ENCODE measurements at regions not wholly inside any gene's neighbourhood (a gene's known extent, or its start where the extent isn't known, plus 50 kb on each side); places are given as distances from the start of the nearest gene placed in this dataset.

DNA sequence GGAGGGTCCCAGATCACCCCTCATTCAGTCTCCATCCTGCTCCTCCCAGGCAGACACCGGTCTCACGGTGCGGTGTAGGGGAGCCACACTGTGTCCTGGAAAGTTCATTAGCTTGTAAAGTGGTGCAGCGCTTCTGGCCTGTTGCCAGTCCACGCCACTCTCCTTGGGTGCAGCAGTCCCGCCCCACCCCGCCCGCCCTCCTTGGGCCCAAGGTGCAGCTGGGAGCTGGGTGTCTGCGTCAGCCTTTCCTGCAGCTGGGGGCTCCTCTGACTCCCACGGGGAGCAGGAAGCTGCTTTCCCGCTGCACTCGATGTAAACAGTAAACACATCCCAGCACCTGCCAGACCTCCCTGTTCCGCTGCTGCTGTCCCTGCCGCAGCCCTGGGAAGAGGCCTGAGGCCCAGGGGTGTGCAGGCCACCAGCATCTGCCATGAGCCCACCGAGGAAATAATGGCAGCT is 53.8 kb upstream of the ASB18 start:
- DNase-seq (ENCODE audit: low read depth in 2 of 2): no peak

DNA sequence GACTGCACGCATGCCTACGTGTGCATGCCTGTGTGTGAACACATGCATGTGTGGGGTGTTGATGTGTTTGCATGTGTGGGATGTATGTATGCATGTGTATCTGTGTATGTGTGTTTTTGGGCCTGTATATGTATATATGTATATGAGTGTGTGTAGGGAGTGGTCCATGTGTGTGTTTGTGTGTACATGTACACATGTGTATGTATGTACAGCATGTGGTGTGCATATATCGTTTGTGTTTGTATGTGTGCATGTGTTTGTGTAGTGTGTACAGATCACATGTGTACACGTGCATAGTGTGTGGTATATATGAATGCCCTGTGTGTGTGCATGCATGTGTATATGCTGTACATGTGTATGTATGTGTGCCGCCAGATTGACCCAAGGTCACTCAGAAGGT is 54.2 kb upstream of the ASB18 start:
- DNase-seq (ENCODE audit: low read depth in 2 of 2): no peak

DNA sequence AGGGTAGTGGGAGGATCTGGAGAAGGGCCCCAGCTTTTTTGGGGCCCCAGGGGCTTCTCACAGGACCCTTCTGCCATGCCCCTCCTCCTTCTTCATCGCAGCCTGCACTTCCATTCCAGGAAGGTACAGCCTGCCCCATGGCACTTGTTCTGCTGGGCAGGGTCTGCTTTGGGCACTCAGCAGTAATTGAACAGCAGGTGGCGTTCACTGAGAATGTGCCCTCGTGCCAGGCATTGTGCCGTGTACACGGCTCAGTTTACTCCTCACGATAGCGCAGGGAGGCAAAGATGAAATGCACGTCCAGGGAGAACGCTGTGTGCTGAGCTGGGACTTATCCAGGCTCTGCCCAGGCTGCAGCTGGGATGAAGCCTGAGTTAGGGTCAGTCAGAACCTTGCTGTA is 54.8 kb upstream of the ASB18 start:
- DNase-seq (ENCODE audit: low read depth in 2 of 2): no peak

DNA sequence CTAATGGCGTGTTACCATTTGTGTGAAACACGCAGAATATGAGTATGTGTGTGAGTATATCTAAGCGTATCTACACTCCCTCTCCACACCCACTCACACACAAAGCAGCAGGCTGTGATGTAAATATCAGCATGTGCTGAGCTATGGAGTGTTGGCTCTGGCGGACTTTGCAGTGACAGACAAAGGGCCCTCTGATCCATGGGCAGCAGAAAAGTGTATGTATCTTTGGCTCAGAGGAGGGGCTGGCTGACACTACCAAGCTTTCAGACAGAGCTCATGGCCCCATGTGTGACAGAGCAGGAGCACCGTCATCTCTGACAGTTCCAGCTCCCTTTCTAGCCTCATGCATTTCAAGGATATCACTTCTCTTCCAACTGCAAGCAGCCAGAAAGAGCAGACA is 57.2 kb upstream of the ASB18 start:
- no peak for DNase-seq (ENCODE audit: low read depth in 2 of 2)

DNA sequence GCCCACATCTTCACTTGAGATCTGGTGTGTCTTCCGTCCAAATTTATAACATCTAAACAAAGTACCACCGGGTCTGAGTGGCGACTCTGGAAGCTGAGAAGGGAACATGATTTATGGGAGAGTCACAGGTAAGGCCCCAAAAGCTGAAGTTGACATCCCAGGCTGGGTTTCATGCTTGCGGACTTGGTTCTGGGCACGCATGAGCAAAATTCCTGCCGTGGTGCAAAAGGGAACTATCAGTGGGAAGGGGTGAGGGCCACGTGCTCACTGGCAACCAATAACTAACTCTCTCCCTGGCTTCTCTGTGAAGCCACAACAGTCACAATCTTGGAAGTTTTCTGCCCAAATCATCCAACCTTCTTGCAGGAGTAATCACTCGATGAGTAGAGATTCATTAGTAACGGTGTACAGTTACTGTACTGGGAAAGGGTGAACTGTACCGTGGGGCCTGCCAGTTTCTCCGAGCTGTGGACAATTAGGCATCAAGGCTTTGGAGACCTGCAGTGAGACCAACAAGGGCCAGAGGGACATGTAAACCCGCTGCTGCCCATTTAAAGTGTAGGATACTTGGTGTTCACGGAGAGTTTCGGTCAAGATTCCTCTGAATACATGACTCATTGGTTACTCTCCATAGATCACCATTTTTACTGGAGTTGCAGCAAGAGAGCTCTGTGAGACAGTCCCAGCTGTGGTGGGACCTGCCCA is 69.4 kb upstream of the ASB18 start:
- DNase-seq (ENCODE audit: low read depth in 2 of 2): no peak

DNA sequence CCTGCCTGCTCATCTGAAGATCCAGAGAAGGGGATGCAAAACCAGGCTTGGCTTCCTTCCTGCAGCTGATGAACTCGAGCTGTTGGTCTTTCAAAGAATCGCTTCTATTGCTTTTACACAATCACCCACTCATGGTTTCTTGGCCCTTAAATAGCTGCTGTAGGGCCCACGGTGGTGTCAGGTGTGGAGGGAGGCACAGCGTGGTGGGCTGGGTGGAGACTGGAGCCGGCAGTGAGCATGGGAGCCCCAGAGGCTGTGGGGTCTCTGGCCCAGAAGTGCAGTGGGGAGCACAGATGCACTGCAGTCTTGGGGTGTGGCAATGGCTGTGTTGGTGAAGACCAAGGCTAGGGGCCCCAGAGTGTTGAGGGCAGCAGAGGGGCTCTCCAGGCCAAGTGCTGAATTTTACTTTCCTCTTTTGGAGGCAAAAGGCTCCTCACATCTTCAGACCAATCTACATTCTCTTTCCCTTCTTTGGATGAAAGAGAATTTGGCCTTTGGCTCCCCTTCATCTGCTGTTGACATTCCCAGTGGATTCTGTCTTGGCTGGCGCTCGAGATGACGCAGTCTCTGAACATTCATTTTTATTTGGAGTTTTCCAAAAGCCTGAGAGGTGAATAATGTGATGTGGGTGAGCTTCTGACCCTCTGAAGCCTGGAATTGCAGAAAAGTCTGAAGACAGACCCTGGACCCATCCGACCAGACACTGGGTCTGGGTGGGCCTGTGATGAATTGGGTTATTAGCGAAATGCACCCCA is 70.1 kb upstream of the ASB18 start:
- DNase-seq (ENCODE audit: low read depth in 2 of 2): no peak

DNA sequence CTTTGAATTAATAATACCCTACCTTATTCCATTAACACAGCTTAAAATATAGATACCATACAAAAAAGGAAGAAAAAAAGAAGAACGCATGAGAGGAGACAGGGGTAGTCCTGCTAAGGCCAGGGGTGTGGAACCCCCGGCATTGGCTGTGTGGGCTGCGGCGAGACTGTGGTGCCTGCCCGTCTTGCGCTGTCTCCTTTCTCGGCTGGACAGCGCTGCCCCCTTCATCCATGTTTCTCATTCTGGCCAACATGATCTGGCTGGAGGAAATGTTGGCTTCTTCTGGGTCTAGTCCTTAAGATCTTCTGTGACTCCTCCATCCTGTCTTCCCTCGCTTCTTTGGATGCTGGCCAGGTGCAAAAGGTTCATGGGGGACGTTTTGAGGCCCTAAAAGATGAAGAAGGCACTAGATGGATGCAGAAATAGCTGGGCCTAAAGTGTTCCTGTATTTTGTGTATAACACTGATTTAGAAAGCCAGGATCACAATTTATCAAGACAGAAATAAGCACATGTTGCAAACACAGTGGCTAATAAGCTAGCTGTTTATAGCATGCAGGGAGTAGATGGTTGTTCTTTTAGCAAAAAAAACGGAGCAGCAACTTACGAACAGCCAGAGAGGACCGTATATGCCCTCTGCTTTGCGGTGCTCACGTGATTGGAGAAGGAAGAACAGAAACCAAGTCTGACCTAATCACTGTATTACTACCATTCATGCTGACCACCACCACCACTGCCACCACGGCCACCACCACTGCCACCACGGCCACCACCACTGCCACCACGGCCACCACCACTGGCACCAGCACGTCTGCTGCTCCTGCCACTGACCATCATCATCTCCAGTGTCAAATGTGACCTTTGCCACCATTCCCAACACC is 71.7 kb upstream of the ASB18 start:
- no peak for DNase-seq (ENCODE audit: low read depth in 2 of 2)

DNA sequence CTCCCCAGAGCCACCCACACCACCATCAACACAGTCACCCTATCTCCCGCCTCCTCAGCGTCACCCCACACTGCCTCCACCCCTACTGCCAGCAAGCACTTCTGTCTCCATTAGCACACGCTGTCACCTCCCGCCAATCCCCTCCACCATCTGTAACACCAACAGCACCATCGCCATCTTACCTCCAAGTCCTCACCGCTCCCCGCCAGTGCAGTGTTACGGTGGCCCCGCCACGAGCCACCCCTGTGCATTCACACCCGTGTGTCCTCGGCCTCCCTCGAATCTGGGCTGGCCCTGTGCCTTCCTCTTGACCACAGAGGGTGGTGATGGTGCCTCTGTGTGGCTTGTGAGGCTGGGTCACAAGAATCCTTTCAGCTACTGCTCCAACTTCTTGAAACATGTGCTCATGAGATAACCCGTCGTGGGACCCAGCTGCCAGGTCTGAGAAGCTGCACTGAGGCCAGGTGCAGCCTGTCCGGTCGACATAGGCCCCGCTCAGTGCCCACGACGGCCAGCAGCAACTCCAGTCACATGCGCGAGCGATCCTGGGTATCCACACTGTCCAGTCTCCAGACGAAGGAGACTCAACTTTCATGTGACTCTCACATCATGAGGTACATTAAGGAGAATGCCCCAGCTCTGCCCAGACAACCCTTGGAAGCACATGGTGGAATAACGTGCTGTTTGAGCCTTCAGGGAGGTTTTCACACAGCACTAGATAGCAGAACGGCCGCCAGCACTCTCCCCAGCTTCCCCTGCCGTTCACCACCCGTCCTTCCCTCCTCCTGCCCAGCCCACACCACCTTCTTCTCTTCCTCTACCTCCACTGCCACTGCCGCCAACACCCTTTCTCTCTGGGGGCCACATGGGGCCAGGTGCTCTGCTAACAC is 72.6 kb upstream of the ASB18 start:
- DNase-seq (ENCODE audit: low read depth in 2 of 2): no peak

DNA sequence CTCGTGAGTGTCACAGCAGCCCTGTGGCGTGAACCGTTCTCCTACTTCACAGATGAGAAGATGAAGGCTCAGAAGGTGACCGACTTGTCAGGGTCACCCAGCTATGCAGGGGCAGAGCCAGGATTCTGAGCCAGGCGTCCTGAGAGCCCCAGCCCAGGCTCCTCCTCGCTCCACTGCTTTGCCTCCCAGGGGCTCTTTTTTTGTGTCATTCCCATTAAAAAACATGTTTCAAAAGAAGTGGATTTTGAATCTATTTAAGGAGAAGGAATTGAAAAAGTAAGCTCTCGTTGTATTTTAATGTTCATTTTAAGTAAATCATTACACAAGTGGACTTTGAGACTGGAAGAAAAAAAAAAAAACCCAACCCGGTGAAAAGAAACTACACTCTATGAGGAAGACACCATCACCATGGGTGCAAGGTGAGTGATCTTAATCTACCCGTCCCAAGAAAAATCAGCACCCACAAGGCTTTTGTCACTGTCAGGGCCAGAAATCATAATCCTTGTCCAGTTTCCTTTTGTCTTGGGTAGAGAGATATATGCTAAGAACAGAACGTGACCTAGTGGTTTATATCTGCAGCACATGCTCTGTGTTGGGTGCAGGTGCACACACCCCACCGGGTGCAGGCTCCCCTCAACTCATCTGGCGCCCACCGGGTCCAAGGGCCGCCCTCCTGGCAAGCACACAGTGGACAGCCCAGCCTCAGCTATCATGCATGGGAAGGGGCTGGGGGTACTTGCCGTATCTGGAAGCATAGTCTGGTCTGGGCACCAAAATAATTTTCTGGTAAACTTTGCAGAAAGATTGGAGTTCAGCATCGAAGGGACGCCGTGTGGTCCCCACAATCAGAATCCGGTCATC is 73.5 kb upstream of the ASB18 start:
- no peak for DNase-seq (ENCODE audit: low read depth in 2 of 2)

DNA sequence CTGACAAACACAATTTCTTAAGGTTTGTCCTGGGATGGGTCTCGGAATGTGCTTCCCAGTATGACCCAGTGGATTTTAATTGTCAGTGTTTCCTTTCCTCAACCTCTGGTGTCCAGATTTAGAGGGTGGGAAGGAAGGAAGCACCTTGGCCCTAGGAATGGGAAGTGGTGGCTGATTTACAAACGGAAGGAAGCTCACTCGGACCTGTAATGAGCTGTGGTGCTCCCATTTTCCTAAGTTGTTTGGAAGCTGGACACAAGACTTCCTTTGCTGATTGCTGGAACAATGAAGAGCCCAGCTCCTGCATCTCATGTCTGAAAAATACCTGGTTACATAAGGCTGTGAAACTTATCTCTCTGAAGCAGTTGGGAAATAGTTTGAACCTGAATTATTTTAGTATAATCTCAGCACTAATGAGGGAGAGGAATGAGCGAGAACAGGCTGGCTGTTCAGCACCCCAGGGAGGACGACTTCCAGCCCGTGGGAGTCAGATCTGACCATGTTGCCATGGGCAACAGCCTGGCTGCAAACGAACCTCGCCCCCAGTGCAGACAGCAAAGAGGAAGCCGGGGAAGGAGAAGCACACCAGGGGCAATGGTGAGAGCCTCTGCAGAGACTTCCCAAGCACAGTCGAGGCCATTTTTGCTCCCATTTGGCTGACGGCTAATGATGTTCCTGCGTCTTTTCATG is 74.4 kb upstream of the ASB18 start:
- no peak for DNase-seq (ENCODE audit: low read depth in 2 of 2)

DNA sequence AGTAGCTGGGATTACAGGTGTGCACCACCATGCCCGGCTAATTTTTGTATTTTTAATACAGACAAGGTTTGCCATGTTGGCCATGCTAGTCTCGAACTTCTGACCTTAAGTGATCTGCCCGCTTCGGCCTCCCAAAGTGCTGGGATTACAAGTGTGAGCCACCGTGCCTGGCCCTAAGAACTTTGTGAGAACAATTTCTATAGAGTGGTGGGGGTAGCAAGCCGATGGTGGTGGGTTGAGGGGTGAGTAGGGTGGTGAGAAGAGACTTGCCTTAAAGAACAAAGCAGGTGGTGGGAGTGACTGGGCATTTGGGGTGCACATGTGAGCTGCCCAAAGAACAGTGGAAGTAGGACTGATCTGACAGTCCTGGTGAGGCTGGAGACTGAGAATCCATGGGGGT is 76.0 kb upstream of the ASB18 start:
- DNase-seq (ENCODE audit: low read depth in 2 of 2): no peak

DNA sequence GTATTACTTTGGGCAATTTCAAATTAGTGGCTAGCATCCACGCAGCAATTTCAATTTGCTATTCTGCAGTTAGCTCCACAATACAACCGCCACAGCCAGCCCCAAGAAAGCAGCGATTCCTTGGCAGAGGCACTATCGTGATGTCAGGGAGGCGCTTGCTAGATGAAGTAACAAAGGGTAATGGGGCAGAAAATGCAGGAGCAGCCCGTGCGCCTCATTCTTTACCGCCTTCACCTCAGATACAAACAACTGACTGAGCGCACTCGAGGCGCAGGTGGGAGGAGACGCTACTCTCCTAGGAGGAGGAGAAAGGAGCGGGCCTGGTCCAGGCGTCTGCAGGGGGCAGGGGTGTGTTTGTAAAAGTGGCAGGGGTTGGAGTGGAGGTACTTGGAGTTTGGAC is 76.9 kb upstream of the ASB18 start:
- no peak for DNase-seq (ENCODE audit: low read depth in 2 of 2)

DNA sequence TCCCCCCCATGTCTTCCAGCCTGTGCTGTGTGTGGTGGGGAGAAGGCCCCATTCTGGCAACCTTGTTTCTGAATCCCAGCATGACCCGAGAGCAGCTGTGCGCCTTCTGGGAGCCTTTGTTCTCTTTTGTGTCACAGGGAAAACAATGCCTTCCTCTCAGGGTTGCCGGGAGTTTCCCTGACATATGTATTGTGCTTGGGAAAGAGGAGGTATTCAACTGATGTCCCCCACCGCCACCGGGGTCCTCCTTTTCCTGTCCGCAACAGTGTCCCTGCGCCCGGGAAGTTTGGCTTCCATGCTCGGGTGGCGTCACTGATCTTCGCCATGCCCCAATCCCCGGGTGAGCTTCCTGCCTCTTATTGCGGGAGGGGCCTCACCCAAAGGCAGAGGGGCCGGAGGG is 77.5 kb upstream of the ASB18 start:
- no peak for DNase-seq (ENCODE audit: low read depth in 2 of 2)

DNA sequence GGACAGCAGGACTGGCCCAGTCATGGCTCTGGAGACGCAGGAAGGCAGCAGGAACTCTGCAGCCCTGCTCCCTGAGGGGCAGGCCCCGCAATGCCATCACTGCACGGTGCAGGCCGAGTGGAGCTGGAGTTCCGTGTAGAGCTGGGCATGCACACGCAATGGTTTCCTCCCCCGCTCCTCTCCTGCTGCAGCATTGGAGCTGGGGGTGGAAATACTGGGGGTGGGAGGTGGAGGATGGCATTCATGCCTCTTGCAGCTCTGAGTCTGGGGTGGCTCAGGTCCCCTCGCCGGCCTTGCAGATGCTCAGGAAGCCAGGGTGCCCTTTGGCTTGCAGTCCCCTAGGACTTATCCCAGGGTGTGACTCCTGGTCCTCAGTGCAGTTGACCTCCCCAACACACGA is 78.3 kb upstream of the ASB18 start:
- DNase-seq (ENCODE audit: low read depth in 2 of 2): no peak

DNA sequence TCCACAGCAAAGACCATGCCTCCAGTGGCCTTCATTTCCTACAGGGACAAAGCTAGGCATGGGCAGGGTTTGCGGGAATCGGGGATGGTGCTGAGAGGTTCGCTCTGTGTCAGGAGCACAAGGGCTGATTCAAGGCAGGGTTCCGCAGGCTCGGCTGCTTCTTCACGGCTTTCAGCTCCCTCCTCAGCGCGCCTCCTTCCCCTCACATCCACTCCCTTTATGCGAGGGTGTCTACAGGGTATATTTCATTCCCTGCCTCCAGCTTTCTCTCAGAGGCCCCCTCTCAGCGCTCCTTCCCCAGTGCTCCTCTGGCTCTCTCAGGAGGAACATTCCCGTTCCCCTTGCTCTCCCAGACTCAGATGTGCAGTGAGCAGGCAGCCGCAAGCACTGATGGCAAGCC is 78.7 kb upstream of the ASB18 start:
- DNase-seq (ENCODE audit: low read depth in 2 of 2): no peak

DNA sequence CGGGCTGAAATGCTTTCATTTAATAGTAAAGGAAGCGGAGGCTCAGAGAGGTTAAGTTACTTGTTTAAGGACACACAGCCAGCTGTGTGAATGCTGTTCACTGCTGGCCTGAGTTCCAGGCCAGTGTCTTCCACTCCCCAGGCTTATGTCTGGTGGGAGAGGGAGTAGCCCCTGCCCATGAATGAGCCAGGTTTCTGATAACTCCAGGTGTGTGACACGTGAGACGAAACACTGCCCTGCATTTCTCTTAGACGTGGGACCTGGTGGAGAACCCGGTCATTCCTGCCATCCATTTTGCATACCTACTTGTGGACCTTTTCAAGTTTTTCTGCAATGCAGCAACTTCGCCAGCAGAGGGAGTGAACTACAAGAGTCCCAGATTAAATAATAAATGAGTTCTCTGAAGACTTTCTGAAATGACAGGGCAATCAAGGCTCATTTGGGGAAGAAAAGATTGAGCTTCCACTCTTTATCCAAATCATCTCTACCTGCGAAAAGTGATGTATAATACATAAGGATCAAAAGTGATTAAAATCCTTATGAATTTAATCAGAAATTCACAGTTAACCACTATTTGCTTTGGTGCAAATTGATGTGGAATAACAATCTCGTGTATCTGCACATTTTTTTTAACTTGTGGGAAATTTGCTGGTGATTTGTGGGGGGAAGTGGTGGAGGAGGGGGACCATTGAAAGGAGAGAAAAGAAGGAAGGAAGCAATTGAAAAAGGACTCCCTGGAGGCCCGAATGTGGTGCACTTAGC is 79.4 kb upstream of the ASB18 start:
- DNase-seq (ENCODE audit: low read depth in 2 of 2): peak in 1 of 2 donors; percentile 8

DNA sequence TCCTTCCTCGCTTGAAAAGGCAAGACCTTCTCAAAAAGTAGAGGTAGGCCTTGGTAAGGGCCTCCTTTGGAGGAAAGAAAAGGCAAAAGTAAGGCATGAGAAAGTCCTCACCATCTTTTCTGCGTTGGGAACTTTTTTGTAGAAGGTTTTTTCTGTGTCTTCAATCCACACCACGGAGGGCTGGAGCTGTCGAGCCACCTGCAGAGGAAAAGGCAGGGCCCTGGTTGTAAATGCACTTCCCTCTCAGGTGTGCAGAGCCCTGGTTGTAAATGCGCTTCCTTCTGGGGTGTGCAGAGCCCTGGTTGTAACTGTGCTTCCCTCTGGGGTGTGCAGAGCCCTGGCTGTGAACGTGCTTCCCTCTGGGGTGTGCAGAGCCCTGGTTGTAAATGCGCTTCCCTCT is 80.2 kb upstream of the ASB18 start:
- DNase-seq (ENCODE audit: low read depth in 2 of 2): no peak

DNA sequence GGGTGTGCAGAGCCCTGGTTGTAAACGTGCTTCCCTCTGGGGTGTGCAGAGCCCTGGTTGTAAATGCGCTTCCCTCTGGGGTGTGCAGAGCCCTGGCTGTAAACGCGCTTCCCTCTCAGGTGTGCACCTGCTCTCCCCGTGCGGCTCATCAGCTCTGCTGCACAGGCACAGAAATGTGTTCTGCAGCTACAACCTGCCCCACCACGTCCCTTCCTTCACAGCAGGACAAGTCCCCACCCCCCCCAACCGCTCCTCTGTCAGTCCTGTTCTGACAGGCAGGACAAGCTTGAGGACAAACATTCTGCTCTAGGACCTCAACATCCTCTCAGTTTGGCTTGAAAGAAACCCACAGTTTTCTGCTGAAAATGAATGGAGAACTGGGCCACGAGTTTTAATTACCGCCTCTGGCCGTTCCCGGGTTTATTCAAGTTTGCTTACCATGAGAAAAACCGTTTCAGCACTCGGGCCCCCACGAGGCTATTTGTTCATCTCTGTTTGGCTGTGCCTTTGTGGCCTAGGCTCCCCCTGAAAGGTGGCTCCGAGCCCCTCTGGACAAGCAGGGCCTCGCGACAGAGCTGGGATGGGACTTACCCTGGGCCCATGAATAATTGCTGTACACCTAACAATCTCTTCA is 81.0 kb upstream of the ASB18 start:
- no peak for DNase-seq (ENCODE audit: low read depth in 2 of 2)

DNA sequence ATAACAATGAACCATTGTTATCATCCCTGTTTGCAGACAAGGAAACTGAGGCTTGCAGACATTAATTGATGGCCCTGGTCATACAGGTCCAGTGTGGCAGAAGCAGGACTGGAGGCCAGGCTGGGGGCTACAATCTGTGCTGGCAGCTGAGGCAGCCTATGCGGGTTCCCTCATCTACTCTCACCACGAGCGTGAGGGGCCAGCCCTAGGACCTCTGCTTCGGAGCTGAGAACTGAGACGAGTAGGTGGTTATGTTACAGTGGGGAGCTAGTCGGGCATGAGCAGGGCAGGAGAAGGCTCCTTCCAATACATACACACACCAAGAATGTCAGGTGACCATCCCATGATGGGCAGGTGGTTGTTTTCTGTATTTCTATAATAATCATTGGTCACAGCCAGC is 82.2 kb upstream of the ASB18 start:
- no peak for DNase-seq (ENCODE audit: low read depth in 2 of 2)

Measured in stimulated activated CD4-positive, alpha-beta T cell treated with anti-CD3 and anti-CD28 coated beads, Interleukin-15, amount 100 ng/mL, for 48 hours (primary cell).